ENCODE measurements at regions not wholly inside any gene's neighbourhood (a gene's known extent, or its start where the extent isn't known, plus 50 kb on each side); places are given as distances from the start of the nearest gene placed in this dataset.

DNA sequence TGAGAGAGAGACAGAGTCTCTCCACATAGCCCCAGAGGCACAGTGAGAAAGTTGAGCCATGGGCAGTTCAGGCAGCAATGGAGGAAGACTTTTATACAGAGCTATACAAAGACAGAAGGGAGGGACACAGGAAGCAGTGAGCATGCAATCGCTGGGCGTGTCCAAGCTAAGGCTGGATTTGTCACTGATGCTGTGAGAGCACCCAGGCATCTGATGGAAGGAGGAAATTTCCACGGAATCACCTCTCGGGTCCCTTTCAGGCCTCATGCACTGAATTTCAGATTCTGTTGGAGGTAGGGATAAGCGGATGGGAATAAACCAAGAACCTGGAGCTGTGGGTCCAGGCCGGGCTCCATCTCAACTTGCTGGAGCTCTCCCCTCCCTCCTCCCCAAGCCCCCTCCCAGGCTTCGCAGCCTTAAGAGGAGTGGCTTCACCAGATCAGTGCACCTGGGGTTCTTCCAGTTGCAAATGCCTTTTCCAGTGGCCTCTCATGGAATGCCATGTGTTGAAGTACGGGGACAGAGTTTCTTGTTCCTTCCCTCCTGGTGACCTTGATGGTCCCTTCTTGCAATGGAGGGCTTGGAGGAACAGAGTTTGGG, 114.8 kb upstream of the ALDH1B1 start:
- TF ChIP-seq, protein P1, sequence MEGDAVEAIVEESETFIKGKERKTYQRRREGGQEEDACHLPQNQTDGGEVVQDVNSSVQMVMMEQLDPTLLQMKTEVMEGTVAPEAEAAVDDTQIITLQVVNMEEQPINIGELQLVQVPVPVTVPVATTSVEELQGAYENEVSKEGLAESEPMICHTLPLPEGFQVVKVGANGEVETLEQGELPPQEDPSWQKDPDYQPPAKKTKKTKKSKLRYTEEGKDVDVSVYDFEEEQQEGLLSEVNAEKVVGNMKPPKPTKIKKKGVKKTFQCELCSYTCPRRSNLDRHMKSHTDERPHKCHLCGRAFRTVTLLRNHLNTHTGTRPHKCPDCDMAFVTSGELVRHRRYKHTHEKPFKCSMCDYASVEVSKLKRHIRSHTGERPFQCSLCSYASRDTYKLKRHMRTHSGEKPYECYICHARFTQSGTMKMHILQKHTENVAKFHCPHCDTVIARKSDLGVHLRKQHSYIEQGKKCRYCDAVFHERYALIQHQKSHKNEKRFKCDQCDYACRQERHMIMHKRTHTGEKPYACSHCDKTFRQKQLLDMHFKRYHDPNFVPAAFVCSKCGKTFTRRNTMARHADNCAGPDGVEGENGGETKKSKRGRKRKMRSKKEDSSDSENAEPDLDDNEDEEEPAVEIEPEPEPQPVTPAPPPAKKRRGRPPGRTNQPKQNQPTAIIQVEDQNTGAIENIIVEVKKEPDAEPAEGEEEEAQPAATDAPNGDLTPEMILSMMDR (IDR thresholded peaks at IDR 0.05): no peak
- TF ChIP-seq POLR2A (IDR thresholded peaks at IDR 0.05): no peak

Measured in body of pancreas (tissue), 4 donors.